Kidney epithelial cell (primary cell): ENCODE measurements at regions not wholly inside any gene's neighbourhood (a gene's known extent, or its start where the extent isn't known, plus 50 kb on each side); places are given as distances from the start of the nearest gene placed in this dataset.

ENCODE experiments used
- DNase-seq: peaks from one replicate; pipeline ENCODE4 v3.0.0-alpha.2; 2010; ENCODE audit warnings: low read depth
- H3K27me3 ChIP-seq: 2 replicates; pipeline ENCODE4 v1.6.0; 2011; ENCODE audit warnings: low read length; ENCODE audit not compliant: control insufficient read depth, insufficient read depth
- H3K36me3 ChIP-seq: 2 replicates; pipeline ENCODE4 v1.5.1; 2011; ENCODE audit warnings: low read length; ENCODE audit not compliant: control insufficient read depth, insufficient read depth
- H3K4me3 ChIP-seq: 2 replicates; pipeline ENCODE4 v1.5.1; 2011; ENCODE audit warnings: low read depth, mild to moderate bottlenecking, control low read depth, low read length
- CTCF ChIP-seq: IDR thresholded peaks from 2 replicates; pipeline ENCODE4 v1.5.1; 2011; ENCODE audit warnings: mild to moderate bottlenecking, moderate library complexity, low read length, control low read depth, inconsistent platforms; ENCODE audit not compliant: insufficient read depth, poor library complexity, severe bottlenecking

DNA sequence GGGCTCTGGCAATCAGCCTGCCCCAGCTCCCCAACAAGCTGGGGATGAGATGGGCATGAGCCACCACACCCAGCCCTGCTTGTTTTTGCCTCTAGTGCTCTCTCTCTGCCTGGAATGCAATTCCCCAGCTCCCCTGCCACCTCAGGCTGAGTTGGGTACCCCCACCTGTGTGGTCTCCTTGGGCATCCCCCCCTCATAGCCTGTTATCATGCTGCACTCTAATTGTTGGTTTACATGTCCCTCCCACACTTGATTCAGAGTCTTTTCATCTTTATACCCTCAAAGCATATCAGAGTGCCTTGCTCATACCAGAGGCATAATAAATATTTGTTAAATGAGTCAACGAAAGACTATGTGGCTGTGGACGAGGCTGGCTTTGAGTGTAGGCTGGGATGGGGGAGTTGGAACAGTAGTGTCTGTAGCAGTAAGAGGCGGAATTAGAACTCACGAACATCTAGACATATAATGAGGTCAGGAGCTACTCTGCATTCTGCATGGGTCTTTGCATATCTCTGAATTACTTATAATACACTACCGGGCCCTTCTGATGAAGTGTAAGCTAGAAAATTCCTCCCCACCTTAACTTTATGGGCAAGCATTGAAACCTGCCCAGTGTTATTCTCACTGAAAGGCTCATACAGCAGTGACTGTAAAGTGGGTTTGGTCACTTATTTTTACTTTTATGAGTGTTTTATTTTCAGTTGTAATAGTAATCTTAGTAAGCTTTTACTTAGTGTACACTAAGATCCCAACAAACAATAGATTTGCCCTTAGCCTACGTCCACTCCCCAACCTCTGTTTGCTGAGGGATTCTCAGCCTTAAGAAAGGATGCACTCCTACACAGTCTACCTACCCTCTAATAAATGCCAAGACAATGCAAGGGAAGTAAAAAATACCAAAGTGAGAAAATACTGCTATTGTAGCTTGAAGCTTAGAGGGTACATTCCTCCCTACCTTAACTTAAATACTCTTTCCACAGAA is 58.7 kb downstream of the EDN1 start:
- Histone ChIP-seq H3K36me3 (no peaks in the 10 kb centered on the region), H3K4me3 (no peak overlapping the region), H3K27me3 (no peaks in the 10 kb centered on the region)
- DNase-seq, result peak; percentile 92
- TF ChIP-seq CTCF, result no peak

DNA sequence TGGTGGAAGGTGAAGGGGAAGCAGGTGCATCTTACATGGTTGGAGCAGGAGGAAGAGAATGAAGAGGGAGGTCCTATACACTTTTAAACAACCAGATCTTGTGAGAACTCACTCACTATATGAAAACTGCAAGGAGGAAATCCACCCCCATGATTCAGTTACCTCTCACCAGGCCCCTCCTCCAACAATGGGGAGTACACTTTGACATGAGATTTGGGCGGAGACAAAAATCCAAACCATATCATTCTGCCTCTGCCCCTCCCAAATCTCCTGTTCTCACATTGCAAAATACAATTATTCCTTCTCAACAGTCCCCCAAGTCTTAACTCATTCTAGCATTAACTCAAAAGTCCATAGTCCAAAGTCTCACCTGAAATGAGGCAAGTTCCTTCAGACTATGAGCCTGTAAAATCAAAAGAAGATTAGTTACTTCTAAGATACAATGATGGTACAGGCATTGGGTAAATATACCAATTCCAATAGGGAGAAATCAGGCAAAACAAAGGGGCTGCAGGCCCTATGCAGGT is 60.5 kb downstream of the EDN1 start:
- Histone ChIP-seq H3K36me3 (no peaks in the 10 kb centered on the region), H3K4me3 (no peak overlapping the region), H3K27me3 (no peaks in the 10 kb centered on the region)
- no peak for TF ChIP-seq CTCF
- DNase-seq, result no peak

DNA sequence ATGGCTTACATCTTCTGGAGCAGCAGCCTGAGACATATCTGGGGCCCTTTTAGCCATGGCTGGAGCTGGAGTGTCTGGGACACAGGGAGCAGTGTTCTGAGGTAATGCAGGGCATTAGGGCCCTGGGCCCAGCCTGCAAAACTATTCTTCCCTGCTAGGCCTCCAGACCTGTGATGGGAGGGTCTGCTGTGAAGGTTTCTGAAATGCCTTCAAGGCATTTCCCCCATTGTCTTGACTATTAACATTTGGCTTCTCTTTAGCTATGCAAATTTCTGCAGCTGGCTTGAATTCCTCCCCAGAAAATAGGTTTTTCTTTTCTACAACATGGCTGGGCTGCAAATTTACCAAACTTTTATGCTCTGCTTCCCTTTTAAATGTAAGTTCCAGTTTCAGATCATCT is 61.5 kb downstream of the EDN1 start:
- DNase-seq, result no peak
- Histone ChIP-seq H3K27me3 (no peaks in the 10 kb centered on the region), H3K4me3 (no peak overlapping the region), H3K36me3 (no peaks in the 10 kb centered on the region)
- no peak for TF ChIP-seq CTCF

- H3K4me3 ChIP-seq, result no peak overlapping the region
- H3K27me3 ChIP-seq, result no peaks in the 10 kb centered on the region
- no peaks in the 10 kb centered on the region for H3K36me3 ChIP-seq
- TF ChIP-seq CTCF, result no peak
- no peak for DNase-seq
Measured at GRCh38 chr6:12353731-12354130, 63.6 kb downstream of the EDN1 start.

DNA sequence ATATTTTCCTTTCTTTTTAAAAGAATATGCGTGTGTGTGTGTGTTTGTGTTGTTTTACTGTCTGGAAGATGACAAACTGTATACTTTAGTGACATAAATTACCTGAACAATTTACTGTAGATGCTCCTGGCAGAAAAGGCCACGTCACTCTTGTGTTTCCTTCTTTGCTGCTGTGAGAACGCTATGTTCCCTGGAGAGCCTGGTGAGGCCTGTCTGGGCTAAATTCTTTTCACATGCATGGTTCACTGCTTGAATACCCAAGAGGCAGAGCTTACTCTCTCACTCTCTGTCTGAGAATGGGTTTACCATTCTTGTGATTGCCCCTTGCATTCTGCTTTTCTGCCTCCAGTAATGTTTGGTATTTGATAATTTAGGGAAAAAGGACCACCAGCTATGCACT is 64.3 kb downstream of the EDN1 start:
- TF ChIP-seq CTCF, result no peak
- DNase-seq, result peak; percentile 95
- Histone ChIP-seq H3K36me3 (no peaks in the 10 kb centered on the region), H3K27me3 (no peaks in the 10 kb centered on the region), H3K4me3 (no peak overlapping the region)

- H3K4me3 ChIP-seq, result no peak overlapping the region
- no peak for TF ChIP-seq CTCF
- H3K27me3 ChIP-seq, result no peaks in the 10 kb centered on the region
- H3K36me3 ChIP-seq, result no peaks in the 10 kb centered on the region
- no peak for DNase-seq
Measured at GRCh38 chr6:12355354-12355753, 65.2 kb downstream of the EDN1 start.
